Ishikawa (cell line): ENCODE measurements at regions not wholly inside any gene's neighbourhood (a gene's known extent, or its start where the extent isn't known, plus 50 kb on each side); places are given as distances from the start of the nearest gene placed in this dataset.

Source experiments
- CREB1 ChIP-seq: IDR thresholded peaks from 2 replicates; pipeline ENCODE4 v1.6.1; 2012; ENCODE audit warnings: low read depth
- EGR1 ChIP-seq: IDR thresholded peaks from 2 replicates; pipeline ENCODE4 v1.6.1; 2012
- EP300 ChIP-seq: IDR thresholded peaks from 2 replicates; pipeline ENCODE4 v1.6.1; 2012; ENCODE audit warnings: borderline replicate concordance
- RAD21 ChIP-seq: IDR thresholded peaks from 2 replicates; pipeline ENCODE4 v1.6.1; 2012; ENCODE audit warnings: low read depth
- TAF1 ChIP-seq: IDR thresholded peaks from 2 replicates; pipeline ENCODE4 v1.6.1; 2012; ENCODE audit warnings: low read depth, mild to moderate bottlenecking
- TCF12 ChIP-seq: IDR thresholded peaks from 2 replicates; pipeline ENCODE4 v1.6.1; 2012; ENCODE audit warnings: low read depth
- TF ChIP-seq, protein P1 (sequence below): IDR thresholded peaks from 2 replicates; pipeline ENCODE4 v1.6.1; 2012; ENCODE audit warnings: low read depth, mild to moderate bottlenecking

DNA sequence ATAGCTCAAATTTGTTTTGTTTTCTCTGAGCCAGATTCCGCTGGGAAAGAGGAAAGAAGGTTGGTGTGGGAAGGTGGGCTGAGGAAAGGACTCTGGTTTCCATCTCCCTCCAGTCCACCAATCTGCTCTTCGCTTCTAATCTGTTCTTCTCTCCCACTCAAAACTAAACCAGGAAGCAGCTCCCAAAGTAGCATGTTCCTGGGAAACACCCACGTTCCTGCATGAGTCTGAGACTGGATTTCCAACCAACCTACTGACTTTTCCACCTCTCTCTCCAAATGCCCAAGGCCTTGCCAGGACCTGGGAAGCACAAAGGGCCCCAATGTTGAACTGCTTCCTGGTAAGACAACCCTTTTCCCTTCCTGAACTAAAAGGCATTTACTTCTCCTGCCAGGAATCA lies 110.2 kb downstream of the WT1 start:
- TF ChIP-seq RAD21 (no peak), EGR1 (no peak), TCF12 (no peak), CREB1 (no peak), EP300 (no peak), TAF1 (no peak)
- TF ChIP-seq, protein P1, sequence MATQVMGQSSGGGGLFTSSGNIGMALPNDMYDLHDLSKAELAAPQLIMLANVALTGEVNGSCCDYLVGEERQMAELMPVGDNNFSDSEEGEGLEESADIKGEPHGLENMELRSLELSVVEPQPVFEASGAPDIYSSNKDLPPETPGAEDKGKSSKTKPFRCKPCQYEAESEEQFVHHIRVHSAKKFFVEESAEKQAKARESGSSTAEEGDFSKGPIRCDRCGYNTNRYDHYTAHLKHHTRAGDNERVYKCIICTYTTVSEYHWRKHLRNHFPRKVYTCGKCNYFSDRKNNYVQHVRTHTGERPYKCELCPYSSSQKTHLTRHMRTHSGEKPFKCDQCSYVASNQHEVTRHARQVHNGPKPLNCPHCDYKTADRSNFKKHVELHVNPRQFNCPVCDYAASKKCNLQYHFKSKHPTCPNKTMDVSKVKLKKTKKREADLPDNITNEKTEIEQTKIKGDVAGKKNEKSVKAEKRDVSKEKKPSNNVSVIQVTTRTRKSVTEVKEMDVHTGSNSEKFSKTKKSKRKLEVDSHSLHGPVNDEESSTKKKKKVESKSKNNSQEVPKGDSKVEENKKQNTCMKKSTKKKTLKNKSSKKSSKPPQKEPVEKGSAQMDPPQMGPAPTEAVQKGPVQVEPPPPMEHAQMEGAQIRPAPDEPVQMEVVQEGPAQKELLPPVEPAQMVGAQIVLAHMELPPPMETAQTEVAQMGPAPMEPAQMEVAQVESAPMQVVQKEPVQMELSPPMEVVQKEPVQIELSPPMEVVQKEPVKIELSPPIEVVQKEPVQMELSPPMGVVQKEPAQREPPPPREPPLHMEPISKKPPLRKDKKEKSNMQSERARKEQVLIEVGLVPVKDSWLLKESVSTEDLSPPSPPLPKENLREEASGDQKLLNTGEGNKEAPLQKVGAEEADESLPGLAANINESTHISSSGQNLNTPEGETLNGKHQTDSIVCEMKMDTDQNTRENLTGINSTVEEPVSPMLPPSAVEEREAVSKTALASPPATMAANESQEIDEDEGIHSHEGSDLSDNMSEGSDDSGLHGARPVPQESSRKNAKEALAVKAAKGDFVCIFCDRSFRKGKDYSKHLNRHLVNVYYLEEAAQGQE, result no peak
